Loucy (cell line): ENCODE measurements at regions not wholly inside any gene's neighbourhood (a gene's known extent, or its start where the extent isn't known, plus 50 kb on each side); places are given as distances from the start of the nearest gene placed in this dataset.

Source experiments
- H2AFZ ChIP-seq: fragments of 200-600 bp; sonication (generic); 2 replicates; pipeline ENCODE4 v1.6.0; 2016; ENCODE audit warnings: antibody characterized with exemption, mild to moderate bottlenecking, low read length, moderate library complexity
- H3F3A ChIP-seq: fragments of 200-600 bp; 2 replicates; pipeline ENCODE4 v1.6.0; 2016; ENCODE audit warnings: antibody characterized with exemption, low read depth, mild to moderate bottlenecking
- H3K27me3 ChIP-seq: fragments of 200-600 bp; sonication (generic); 2 replicates; pipeline ENCODE4 v1.6.1; 2014; ENCODE audit warnings: low read length, mild to moderate bottlenecking; ENCODE audit not compliant: insufficient read depth, poor library complexity, severe bottlenecking
- H3K36me3 ChIP-seq: fragments of 200-600 bp; sonication (generic); 2 replicates; pipeline ENCODE4 v1.6.1; 2016; ENCODE audit warnings: low read length; ENCODE audit not compliant: insufficient read depth
- H3K4me1 ChIP-seq: fragments of 200-600 bp; sonication (generic); 2 replicates; pipeline ENCODE4 v1.5.1; 2014; ENCODE audit warnings: low read length, mild to moderate bottlenecking; ENCODE audit not compliant: insufficient read depth, poor library complexity, severe bottlenecking
- H3K4me2 ChIP-seq: fragments of 200-600 bp; sonication (generic); 2 replicates; pipeline ENCODE4 v1.6.0; 2014; ENCODE audit warnings: antibody characterized with exemption, low read length, low read depth, mild to moderate bottlenecking; ENCODE audit not compliant: poor library complexity, severe bottlenecking
- H3K4me3 ChIP-seq: fragments of 200-600 bp; sonication (generic); 2 replicates; pipeline ENCODE4 v1.5.1; 2014; ENCODE audit warnings: low read length, mild to moderate bottlenecking, mixed read lengths; ENCODE audit not compliant: poor library complexity, severe bottlenecking
- H3K79me2 ChIP-seq: fragments of 200-600 bp; sonication (generic); 2 replicates; pipeline ENCODE4 v1.6.1; 2014; ENCODE audit warnings: low read length; ENCODE audit not compliant: insufficient read depth
- H3K9ac ChIP-seq: fragments of 200-600 bp; sonication (generic); 2 replicates; pipeline ENCODE4 v1.6.0; 2014; ENCODE audit warnings: mild to moderate bottlenecking, low read depth, low read length, moderate library complexity; ENCODE audit not compliant: poor library complexity, severe bottlenecking
- H3K9me2 ChIP-seq: fragments of 200-600 bp; sonication (generic); replicated peaks from 2 replicates; pipeline ENCODE4 v1.6.1; 2016; ENCODE audit warnings: low read depth, low read length, mixed read lengths
- H3K9me3 ChIP-seq: fragments of 200-600 bp; sonication (generic); 2 replicates; pipeline ENCODE4 v1.6.1; 2014; ENCODE audit warnings: mild to moderate bottlenecking, antibody characterized with exemption, low read length, low read depth; ENCODE audit not compliant: insufficient read depth
- H4K20me1 ChIP-seq: fragments of 200-600 bp; sonication (generic); 2 replicates; pipeline ENCODE4 v1.6.0; 2014; ENCODE audit warnings: antibody characterized with exemption, low read length, mild to moderate bottlenecking; ENCODE audit not compliant: insufficient read depth, poor library complexity, severe bottlenecking
- EZH2phosphoT487 ChIP-seq: fragments of 200-600 bp; IDR thresholded peaks from 2 replicates; pipeline ENCODE4 v1.6.1; 2018; ENCODE audit warnings: antibody characterized with exemption, mild to moderate bottlenecking, moderate library complexity, borderline replicate concordance
- TF ChIP-seq, protein P1 (sequence below): fragments of 200-600 bp; sonication (generic); conservative IDR thresholded peaks from 2 replicates; pipeline ENCODE4 v1.5.1; 2014; ENCODE audit warnings: mild to moderate bottlenecking, antibody characterized with exemption, low read length

DNA sequence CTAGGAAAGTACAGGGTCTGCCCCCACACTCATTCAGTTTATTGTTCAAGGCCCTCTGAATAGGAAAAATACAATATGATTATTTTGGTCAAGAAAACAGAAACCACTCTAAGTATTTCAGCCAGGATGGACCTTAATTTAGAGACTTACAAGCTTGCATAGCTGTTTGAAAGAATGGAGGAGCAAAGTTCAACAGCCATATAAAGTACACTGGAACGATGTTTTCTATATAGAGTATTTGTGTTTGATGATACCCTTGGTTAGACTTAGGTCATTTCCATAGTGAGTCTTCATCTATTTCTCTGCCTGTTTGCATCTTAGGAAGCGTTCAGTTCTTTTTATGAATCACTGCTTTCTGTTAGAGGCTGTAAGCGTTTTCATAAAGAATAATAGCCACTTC, 366.2 kb downstream of the NUP35 start:
- no peak overlapping the region for H3K4me2 ChIP-seq
- H3K9me2 ChIP-seq, result no peaks in the 10 kb centered on the region
- no peak overlapping the region for H3K9ac ChIP-seq
- H3K4me1 ChIP-seq, result no peaks in the 10 kb centered on the region
- H2AFZ ChIP-seq, result no peak overlapping the region
- H4K20me1 ChIP-seq, result no peaks in the 10 kb centered on the region
- H3K4me3 ChIP-seq, result no peak overlapping the region
- H3K79me2 ChIP-seq, result no peaks in the 10 kb centered on the region
- no peak for TF ChIP-seq EZH2phosphoT487
- TF ChIP-seq, protein P1, sequence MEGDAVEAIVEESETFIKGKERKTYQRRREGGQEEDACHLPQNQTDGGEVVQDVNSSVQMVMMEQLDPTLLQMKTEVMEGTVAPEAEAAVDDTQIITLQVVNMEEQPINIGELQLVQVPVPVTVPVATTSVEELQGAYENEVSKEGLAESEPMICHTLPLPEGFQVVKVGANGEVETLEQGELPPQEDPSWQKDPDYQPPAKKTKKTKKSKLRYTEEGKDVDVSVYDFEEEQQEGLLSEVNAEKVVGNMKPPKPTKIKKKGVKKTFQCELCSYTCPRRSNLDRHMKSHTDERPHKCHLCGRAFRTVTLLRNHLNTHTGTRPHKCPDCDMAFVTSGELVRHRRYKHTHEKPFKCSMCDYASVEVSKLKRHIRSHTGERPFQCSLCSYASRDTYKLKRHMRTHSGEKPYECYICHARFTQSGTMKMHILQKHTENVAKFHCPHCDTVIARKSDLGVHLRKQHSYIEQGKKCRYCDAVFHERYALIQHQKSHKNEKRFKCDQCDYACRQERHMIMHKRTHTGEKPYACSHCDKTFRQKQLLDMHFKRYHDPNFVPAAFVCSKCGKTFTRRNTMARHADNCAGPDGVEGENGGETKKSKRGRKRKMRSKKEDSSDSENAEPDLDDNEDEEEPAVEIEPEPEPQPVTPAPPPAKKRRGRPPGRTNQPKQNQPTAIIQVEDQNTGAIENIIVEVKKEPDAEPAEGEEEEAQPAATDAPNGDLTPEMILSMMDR, result no peak
- H3F3A ChIP-seq, result no peaks in the 10 kb centered on the region
- H3K36me3 ChIP-seq, result no peaks in the 10 kb centered on the region
- no peaks in the 10 kb centered on the region for H3K27me3 ChIP-seq
- H3K9me3 ChIP-seq, result no peaks in the 10 kb centered on the region

DNA sequence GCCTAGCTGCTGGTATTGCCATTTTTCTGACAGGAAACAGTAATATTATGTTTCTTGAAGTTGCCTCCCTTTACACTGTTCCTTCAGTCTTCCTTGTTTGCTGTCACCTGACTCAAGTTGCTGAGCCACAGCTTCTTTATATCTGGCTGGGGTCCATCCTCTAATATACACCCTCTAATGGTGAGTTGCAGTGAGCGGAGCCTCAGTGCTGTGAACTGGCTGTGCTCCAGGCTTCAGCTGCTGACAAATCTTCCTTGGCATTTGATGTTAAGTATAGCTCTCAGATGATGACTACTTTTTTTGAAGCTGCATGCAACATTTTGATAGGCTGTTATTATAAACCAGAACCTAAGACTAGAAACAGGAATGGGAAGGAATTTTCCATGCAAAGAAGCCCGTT, 366.7 kb downstream of the NUP35 start:
- H3K4me1 ChIP-seq, result no peaks in the 10 kb centered on the region
- H3K9me2 ChIP-seq, result no peaks in the 10 kb centered on the region
- H4K20me1 ChIP-seq, result no peaks in the 10 kb centered on the region
- no peak overlapping the region for H2AFZ ChIP-seq
- no peak overlapping the region for H3K4me3 ChIP-seq
- H3K9me3 ChIP-seq, result no peaks in the 10 kb centered on the region
- TF ChIP-seq EZH2phosphoT487, result no peak
- TF ChIP-seq, protein P1, result no peak
- no peak overlapping the region for H3K9ac ChIP-seq
- no peak overlapping the region for H3K4me2 ChIP-seq
- no peaks in the 10 kb centered on the region for H3K79me2 ChIP-seq
- H3K36me3 ChIP-seq, result no peaks in the 10 kb centered on the region
- H3F3A ChIP-seq, result no peaks in the 10 kb centered on the region
- H3K27me3 ChIP-seq, result no peaks in the 10 kb centered on the region

DNA sequence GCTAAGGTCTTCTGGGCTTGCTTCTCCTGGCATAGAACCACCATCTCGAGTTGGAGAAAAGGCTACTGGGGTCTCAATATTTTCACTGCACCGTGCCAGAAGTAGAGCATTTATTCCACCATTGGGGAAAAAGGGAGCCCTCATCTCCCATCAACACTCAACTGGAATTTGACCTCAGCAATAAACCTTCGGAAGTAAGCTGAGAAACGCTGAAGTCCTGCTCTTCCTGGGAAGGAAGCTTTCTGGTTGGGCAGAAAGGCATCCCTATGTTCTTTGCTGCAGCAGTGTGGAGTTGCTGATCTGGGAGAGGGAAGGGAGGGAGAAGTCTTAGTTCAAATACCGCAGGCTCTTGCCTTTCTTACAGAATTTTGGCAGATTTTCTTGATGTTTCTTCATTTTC, 368.8 kb downstream of the NUP35 start:
- no peaks in the 10 kb centered on the region for H3K4me1 ChIP-seq
- no peaks in the 10 kb centered on the region for H3K36me3 ChIP-seq
- no peaks in the 10 kb centered on the region for H3K9me2 ChIP-seq
- no peak overlapping the region for H3K9ac ChIP-seq
- no peaks in the 10 kb centered on the region for H3F3A ChIP-seq
- TF ChIP-seq EZH2phosphoT487, result no peak
- TF ChIP-seq, protein P1, result no peak
- H4K20me1 ChIP-seq, result no peaks in the 10 kb centered on the region
- H3K4me2 ChIP-seq, result no peak overlapping the region
- no peaks in the 10 kb centered on the region for H3K9me3 ChIP-seq
- no peak overlapping the region for H3K4me3 ChIP-seq
- no peak overlapping the region for H2AFZ ChIP-seq
- H3K79me2 ChIP-seq, result no peaks in the 10 kb centered on the region
- H3K27me3 ChIP-seq, result no peaks in the 10 kb centered on the region
